ENCODE measurements at regions not wholly inside any gene's neighbourhood (a gene's known extent, or its start where the extent isn't known, plus 50 kb on each side); places are given as distances from the start of the nearest gene placed in this dataset.

GRCh38 chr13:29943686-29944085 is 93.3 kb upstream of the UBL3 start:
- peak; percentile 43 for ATAC-seq
- Histone ChIP-seq H3K27me3 (no peaks in the 10 kb centered on the region), H3K36me3 (no peaks in the 10 kb centered on the region), H3K4me3 (no peak overlapping the region), H3K9me3 (no peaks in the 10 kb centered on the region), H3K27ac (no peak overlapping the region), H3K4me1 (no peaks in the 10 kb centered on the region)
- intact Hi-C loops (cut with DNase I) = no loop called here
- TF ChIP-seq, protein P1, sequence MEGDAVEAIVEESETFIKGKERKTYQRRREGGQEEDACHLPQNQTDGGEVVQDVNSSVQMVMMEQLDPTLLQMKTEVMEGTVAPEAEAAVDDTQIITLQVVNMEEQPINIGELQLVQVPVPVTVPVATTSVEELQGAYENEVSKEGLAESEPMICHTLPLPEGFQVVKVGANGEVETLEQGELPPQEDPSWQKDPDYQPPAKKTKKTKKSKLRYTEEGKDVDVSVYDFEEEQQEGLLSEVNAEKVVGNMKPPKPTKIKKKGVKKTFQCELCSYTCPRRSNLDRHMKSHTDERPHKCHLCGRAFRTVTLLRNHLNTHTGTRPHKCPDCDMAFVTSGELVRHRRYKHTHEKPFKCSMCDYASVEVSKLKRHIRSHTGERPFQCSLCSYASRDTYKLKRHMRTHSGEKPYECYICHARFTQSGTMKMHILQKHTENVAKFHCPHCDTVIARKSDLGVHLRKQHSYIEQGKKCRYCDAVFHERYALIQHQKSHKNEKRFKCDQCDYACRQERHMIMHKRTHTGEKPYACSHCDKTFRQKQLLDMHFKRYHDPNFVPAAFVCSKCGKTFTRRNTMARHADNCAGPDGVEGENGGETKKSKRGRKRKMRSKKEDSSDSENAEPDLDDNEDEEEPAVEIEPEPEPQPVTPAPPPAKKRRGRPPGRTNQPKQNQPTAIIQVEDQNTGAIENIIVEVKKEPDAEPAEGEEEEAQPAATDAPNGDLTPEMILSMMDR (IDR thresholded peaks at IDR 0.05) = no peak
- DNase-seq = no peak

DNA sequence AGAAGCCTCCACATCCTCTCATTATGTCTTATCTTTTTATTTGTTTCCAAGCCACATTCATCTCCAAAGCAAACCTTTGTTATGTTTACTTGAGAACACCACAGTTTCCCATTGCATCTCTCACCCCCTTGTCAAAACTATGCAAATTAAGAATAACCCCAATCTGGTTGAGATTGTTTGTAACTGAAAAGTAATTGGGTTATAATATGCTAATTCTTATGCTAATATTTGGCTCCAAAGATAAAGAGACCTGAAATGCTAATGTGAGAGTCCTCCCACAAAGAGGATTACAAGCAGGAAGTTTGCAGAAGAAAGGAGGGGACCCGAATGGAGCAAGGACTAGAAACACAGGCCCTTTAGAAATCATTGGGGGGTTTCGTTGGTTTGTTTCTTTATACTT is 92.9 kb upstream of the UBL3 start:
- Histone ChIP-seq H3K4me3 (no peak overlapping the region), H3K4me1 (no peaks in the 10 kb centered on the region), H3K27me3 (no peaks in the 10 kb centered on the region), H3K36me3 (no peaks in the 10 kb centered on the region), H3K27ac (no peak overlapping the region), H3K9me3 (no peaks in the 10 kb centered on the region)
- TF ChIP-seq, protein P1 (IDR thresholded peaks at IDR 0.05) = no peak
- no peak for ATAC-seq
- intact Hi-C loops (cut with DNase I) = no loop called here
- DNase-seq = no peak

DNA sequence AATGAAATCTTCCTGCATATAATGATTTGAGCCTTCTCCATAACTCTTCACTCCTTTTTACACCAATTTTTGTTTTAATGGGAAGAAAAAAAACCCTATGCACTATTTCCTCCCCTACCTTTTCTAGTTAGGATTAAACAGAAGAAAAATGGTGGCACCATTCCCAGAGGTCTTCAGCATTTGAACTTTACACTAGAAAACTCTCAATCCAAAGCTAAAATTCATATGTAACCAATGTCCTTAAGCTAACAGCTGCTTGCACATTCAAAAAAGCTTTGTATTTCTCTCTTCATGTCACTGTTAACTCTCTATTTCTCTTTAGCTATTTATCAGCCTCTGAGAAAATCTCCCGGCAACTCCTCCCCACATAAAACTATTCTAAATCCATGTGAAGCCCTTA is 90.3 kb upstream of the UBL3 start:
- intact Hi-C loops (cut with DNase I) = no loop called here
- DNase-seq = no peak
- Histone ChIP-seq H3K4me3 (no peak overlapping the region), H3K27ac (no peak overlapping the region), H3K4me1 (peaks cover 6% of the 10 kb centered on the region), H3K27me3 (no peaks in the 10 kb centered on the region), H3K9me3 (no peaks in the 10 kb centered on the region), H3K36me3 (no peaks in the 10 kb centered on the region)
- TF ChIP-seq, protein P1 (IDR thresholded peaks at IDR 0.05) = no peak
- no peak for ATAC-seq

DNA sequence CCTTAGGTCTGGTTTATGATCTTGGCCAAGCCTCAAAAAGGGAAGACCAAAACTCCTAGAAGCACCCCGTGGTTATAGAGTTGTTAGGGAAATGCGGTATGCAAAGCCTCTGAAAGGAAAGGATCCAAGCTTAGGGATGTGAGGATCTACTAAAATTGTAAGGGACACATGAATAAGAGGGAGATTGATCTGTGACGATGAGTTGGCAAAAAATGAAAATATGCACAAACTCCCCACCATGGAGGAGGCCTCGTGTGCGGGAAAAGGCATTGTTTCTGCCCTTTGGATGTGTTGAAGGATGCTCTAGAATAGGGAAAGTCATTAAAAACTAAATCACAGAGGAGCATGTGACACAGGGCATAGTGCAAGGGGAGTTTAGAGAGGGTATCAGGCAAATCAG is 88.7 kb upstream of the UBL3 start:
- Histone ChIP-seq H3K36me3 (no peaks in the 10 kb centered on the region), H3K27ac (no peak overlapping the region), H3K4me3 (no peak overlapping the region), H3K9me3 (no peaks in the 10 kb centered on the region), H3K4me1 (peaks cover 7% of the 10 kb centered on the region), H3K27me3 (no peaks in the 10 kb centered on the region)
- ATAC-seq = no peak
- no peak for DNase-seq
- intact Hi-C loops (cut with DNase I) = no loop called here
- TF ChIP-seq, protein P1 (IDR thresholded peaks at IDR 0.05) = no peak

DNA sequence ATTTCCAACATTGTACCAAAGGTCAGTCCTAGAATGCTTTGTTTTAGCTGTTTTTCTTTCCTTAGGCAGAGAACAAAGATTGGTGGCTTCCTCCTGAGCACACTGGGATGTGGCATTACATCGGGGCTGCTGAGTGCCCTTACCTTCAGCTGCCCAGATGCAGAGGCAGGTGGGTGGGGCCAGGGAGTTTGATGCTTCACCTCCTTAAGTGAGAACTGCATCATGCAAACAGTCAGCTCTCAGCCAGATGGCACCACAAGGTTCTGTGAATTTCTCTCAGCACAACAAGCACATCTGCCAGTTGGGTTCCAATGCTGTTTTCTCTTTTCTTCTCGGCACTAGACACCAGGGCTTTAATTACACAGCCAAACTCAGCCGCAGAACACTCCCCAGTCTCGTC is 87.4 kb upstream of the UBL3 start:
- no peak overlapping the region for H3K4me3 ChIP-seq
- no peaks in the 10 kb centered on the region for H3K9me3 ChIP-seq
- DNase-seq (no peak), ATAC-seq (no peak)
- H3K27ac ChIP-seq = no peak overlapping the region
- peaks cover 7% of the 10 kb centered on the region for H3K4me1 ChIP-seq
- no peaks in the 10 kb centered on the region for H3K27me3 ChIP-seq
- no peaks in the 10 kb centered on the region for H3K36me3 ChIP-seq
- intact Hi-C loops (cut with DNase I) = no loop called here
- TF ChIP-seq, protein P1 (IDR thresholded peaks at IDR 0.05) = no peak

GRCh38 chr13:29937379-29937778 is 87.0 kb upstream of the UBL3 start:
- Histone ChIP-seq H3K9me3 (no peaks in the 10 kb centered on the region), H3K27me3 (no peaks in the 10 kb centered on the region), H3K4me1 (peaks cover 7% of the 10 kb centered on the region), H3K4me3 (no peak overlapping the region), H3K27ac (no peak overlapping the region), H3K36me3 (no peaks in the 10 kb centered on the region)
- ATAC-seq (no peak), DNase-seq (no peak)
- TF ChIP-seq, protein P1 (IDR thresholded peaks at IDR 0.05) = no peak
- intact Hi-C loops (cut with DNase I) = no loop called here

Measured in upper lobe of right lung (tissue), 1 donor.